ENCODE measurements at regions not wholly inside any gene's neighbourhood (a gene's known extent, or its start where the extent isn't known, plus 50 kb on each side); places are given as distances from the start of the nearest gene placed in this dataset.

GRCh38 chr18:22103647-22104031 lies 65.8 kb upstream of the GATA6 start:
- Histone ChIP-seq H3K4me3 (ENCODE audit: low read depth in 1 of 2, low read length in 2 of 2) (no peak overlapping the region), H3K9me3 (ENCODE audit: control insufficient read depth in 1 of 2, low read length in 2 of 2) (no peaks in the 10 kb centered on the region), H3K27ac (ENCODE audit: low read depth, low read length) (no peak overlapping the region), H3K9ac (ENCODE audit: low read depth in 1 of 2, low read length in 2 of 2) (no peak overlapping the region), H3K36me3 (ENCODE audit: control insufficient read depth in 1 of 2, insufficient read depth in 2 of 2, low read length in 2 of 2) (no peaks in the 10 kb centered on the region), H3K27me3 (ENCODE audit: control insufficient read depth in 1 of 2, insufficient read depth in 2 of 2, low read length in 2 of 2) (no peaks in the 10 kb centered on the region), H3K4me1 (ENCODE audit: control insufficient read depth in 1 of 2, insufficient read depth in 2 of 2, low read length in 2 of 2) (peaks cover 18 to 26% of the 10 kb centered on the region in 2 donors)

- no peak overlapping the region for H3K9ac ChIP-seq (ENCODE audit: low read depth in 1 of 2, low read length in 2 of 2)
- H3K9me3 ChIP-seq (ENCODE audit: control insufficient read depth in 1 of 2, low read length in 2 of 2): no peaks in the 10 kb centered on the region
- H3K4me1 ChIP-seq (ENCODE audit: control insufficient read depth in 1 of 2, insufficient read depth in 2 of 2, low read length in 2 of 2): peaks cover 26 to 30% of the 10 kb centered on the region in 2 donors
- no peaks in the 10 kb centered on the region for H3K27me3 ChIP-seq (ENCODE audit: control insufficient read depth in 1 of 2, insufficient read depth in 2 of 2, low read length in 2 of 2)
- H3K27ac ChIP-seq (ENCODE audit: low read depth, low read length): no peak overlapping the region
- H3K36me3 ChIP-seq (ENCODE audit: control insufficient read depth in 1 of 2, insufficient read depth in 2 of 2, low read length in 2 of 2): no peaks in the 10 kb centered on the region
- no peak overlapping the region for H3K4me3 ChIP-seq (ENCODE audit: low read depth in 1 of 2, low read length in 2 of 2)
Measured at GRCh38 chr18:22106536-22107292, 62.7 kb upstream of the GATA6 start.

- H3K36me3 ChIP-seq (ENCODE audit: control insufficient read depth in 1 of 2, insufficient read depth in 2 of 2, low read length in 2 of 2): no peaks in the 10 kb centered on the region
- peaks cover 26 to 30% of the 10 kb centered on the region in 2 donors for H3K4me1 ChIP-seq (ENCODE audit: control insufficient read depth in 1 of 2, insufficient read depth in 2 of 2, low read length in 2 of 2)
- H3K27ac ChIP-seq (ENCODE audit: low read depth, low read length): no peak overlapping the region
- H3K4me3 ChIP-seq (ENCODE audit: low read depth in 1 of 2, low read length in 2 of 2): no peak overlapping the region
- H3K9me3 ChIP-seq (ENCODE audit: control insufficient read depth in 1 of 2, low read length in 2 of 2): no peaks in the 10 kb centered on the region
- H3K27me3 ChIP-seq (ENCODE audit: control insufficient read depth in 1 of 2, insufficient read depth in 2 of 2, low read length in 2 of 2): no peaks in the 10 kb centered on the region
- H3K9ac ChIP-seq (ENCODE audit: low read depth in 1 of 2, low read length in 2 of 2): no peak overlapping the region
Measured at GRCh38 chr18:22108674-22109073, 60.7 kb upstream of the GATA6 start.

GRCh38 chr18:22109535-22109934 lies 59.9 kb upstream of the GATA6 start:
- H3K36me3 ChIP-seq (ENCODE audit: control insufficient read depth in 1 of 2, insufficient read depth in 2 of 2, low read length in 2 of 2): no peaks in the 10 kb centered on the region
- H3K4me3 ChIP-seq (ENCODE audit: low read depth in 1 of 2, low read length in 2 of 2): no peak overlapping the region
- no peaks in the 10 kb centered on the region for H3K27me3 ChIP-seq (ENCODE audit: control insufficient read depth in 1 of 2, insufficient read depth in 2 of 2, low read length in 2 of 2)
- peaks cover 34 to 38% of the 10 kb centered on the region in 2 donors for H3K4me1 ChIP-seq (ENCODE audit: control insufficient read depth in 1 of 2, insufficient read depth in 2 of 2, low read length in 2 of 2)
- no peak overlapping the region for H3K9ac ChIP-seq (ENCODE audit: low read depth in 1 of 2, low read length in 2 of 2)
- H3K9me3 ChIP-seq (ENCODE audit: control insufficient read depth in 1 of 2, low read length in 2 of 2): no peaks in the 10 kb centered on the region
- no peak overlapping the region for H3K27ac ChIP-seq (ENCODE audit: low read depth, low read length)

GRCh38 chr18:22110461-22110924 lies 58.9 kb upstream of the GATA6 start:
- H3K4me3 ChIP-seq (ENCODE audit: low read depth in 1 of 2, low read length in 2 of 2): no peak overlapping the region
- no peak overlapping the region for H3K27ac ChIP-seq (ENCODE audit: low read depth, low read length)
- no peaks in the 10 kb centered on the region for H3K36me3 ChIP-seq (ENCODE audit: control insufficient read depth in 1 of 2, insufficient read depth in 2 of 2, low read length in 2 of 2)
- H3K4me1 ChIP-seq (ENCODE audit: control insufficient read depth in 1 of 2, insufficient read depth in 2 of 2, low read length in 2 of 2): peaks cover 38 to 41% of the 10 kb centered on the region in 2 donors
- no peaks in the 10 kb centered on the region for H3K27me3 ChIP-seq (ENCODE audit: control insufficient read depth in 1 of 2, insufficient read depth in 2 of 2, low read length in 2 of 2)
- no peaks in the 10 kb centered on the region for H3K9me3 ChIP-seq (ENCODE audit: control insufficient read depth in 1 of 2, low read length in 2 of 2)
- H3K9ac ChIP-seq (ENCODE audit: low read depth in 1 of 2, low read length in 2 of 2): no peak overlapping the region

DNA sequence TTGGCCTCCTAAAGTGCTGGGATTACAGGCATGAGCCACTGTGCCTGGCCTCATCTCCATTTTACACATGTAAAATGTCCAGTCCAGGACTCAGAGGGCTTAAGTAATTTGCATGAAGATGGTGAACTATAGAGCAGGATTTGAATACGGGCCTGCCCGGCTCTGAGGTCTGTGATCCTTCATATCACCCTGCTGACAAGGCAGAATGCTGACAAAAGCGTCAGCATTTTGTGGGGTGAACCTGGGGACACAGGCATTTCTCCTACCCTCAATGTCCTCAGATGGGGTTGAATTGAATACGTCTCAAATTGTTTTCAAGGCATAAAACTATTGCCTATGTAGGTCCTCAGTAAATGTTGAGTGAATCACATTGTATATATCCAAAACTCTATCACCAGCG lies 57.2 kb upstream of the GATA6 start:
- Histone ChIP-seq H3K27ac (ENCODE audit: low read depth, low read length) (no peak overlapping the region), H3K9ac (ENCODE audit: low read depth in 1 of 2, low read length in 2 of 2) (no peak overlapping the region), H3K4me1 (ENCODE audit: control insufficient read depth in 1 of 2, insufficient read depth in 2 of 2, low read length in 2 of 2) (peaks cover 34 to 41% of the 10 kb centered on the region in 2 donors), H3K36me3 (ENCODE audit: control insufficient read depth in 1 of 2, insufficient read depth in 2 of 2, low read length in 2 of 2) (no peaks in the 10 kb centered on the region), H3K4me3 (ENCODE audit: low read depth in 1 of 2, low read length in 2 of 2) (no peak overlapping the region), H3K27me3 (ENCODE audit: control insufficient read depth in 1 of 2, insufficient read depth in 2 of 2, low read length in 2 of 2) (no peaks in the 10 kb centered on the region), H3K9me3 (ENCODE audit: control insufficient read depth in 1 of 2, low read length in 2 of 2) (no peaks in the 10 kb centered on the region)

- Histone ChIP-seq H3K27ac (ENCODE audit: low read depth, low read length) (no peak overlapping the region), H3K9me3 (ENCODE audit: control insufficient read depth in 1 of 2, low read length in 2 of 2) (no peaks in the 10 kb centered on the region), H3K36me3 (ENCODE audit: control insufficient read depth in 1 of 2, insufficient read depth in 2 of 2, low read length in 2 of 2) (no peaks in the 10 kb centered on the region), H3K9ac (ENCODE audit: low read depth in 1 of 2, low read length in 2 of 2) (peak overlapping the region in 1 of 2 donors; percentile 18), H3K4me3 (ENCODE audit: low read depth in 1 of 2, low read length in 2 of 2) (no peak overlapping the region), H3K27me3 (ENCODE audit: control insufficient read depth in 1 of 2, insufficient read depth in 2 of 2, low read length in 2 of 2) (no peaks in the 10 kb centered on the region), H3K4me1 (ENCODE audit: control insufficient read depth in 1 of 2, insufficient read depth in 2 of 2, low read length in 2 of 2) (peaks cover 33 to 41% of the 10 kb centered on the region in 2 donors)
Measured at GRCh38 chr18:22113144-22113844, 56.1 kb upstream of the GATA6 start.

DNA sequence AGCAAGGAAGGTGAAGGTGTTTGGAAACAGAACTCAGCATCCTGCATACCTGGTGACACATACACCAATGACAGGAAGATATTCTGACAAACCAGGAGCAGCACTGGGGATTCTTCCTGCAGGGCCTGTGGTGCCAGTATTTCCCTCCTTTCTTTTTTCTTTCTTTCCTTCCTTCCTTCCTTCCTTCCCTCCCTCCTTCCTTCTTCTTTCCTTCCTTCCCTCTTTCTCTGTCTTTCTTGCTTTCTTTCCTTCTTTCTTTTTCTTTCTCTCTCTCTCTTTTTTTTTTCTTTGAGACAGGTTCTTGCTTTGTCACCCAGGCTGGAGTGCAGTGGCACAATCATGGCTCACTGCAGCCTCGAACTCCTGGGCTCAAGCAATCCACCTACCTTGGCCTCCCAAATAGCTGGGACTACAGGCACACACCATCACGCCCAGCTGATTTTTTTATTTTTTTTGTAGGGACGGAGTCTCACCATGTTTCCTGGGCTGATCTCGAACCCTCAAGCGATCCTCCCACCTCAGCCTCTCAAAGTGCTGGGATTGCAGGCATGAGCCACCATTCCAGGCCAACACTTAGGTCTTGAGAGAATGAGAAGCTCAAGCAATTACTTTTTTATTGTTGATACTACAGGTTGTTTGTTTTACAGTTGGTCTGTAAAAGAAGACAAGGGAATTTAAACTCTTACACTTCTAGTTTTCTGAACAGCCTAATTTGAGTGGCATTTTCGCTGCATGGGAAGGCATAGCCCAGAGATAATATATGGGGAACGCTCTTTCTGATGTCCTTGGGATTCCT lies 54.7 kb upstream of the GATA6 start:
- Histone ChIP-seq H3K9me3 (ENCODE audit: control insufficient read depth in 1 of 2, low read length in 2 of 2) (no peaks in the 10 kb centered on the region), H3K27me3 (ENCODE audit: control insufficient read depth in 1 of 2, insufficient read depth in 2 of 2, low read length in 2 of 2) (no peaks in the 10 kb centered on the region), H3K36me3 (ENCODE audit: control insufficient read depth in 1 of 2, insufficient read depth in 2 of 2, low read length in 2 of 2) (no peaks in the 10 kb centered on the region), H3K4me3 (ENCODE audit: low read depth in 1 of 2, low read length in 2 of 2) (no peak overlapping the region), H3K4me1 (ENCODE audit: control insufficient read depth in 1 of 2, insufficient read depth in 2 of 2, low read length in 2 of 2) (peaks cover 32 to 37% of the 10 kb centered on the region in 2 donors), H3K27ac (ENCODE audit: low read depth, low read length) (no peak overlapping the region), H3K9ac (ENCODE audit: low read depth in 1 of 2, low read length in 2 of 2) (peak overlapping the region in 1 of 2 donors; percentile 15)

GRCh38 chr18:22115573-22115972 lies 53.8 kb upstream of the GATA6 start:
- H3K4me1 ChIP-seq (ENCODE audit: control insufficient read depth in 1 of 2, insufficient read depth in 2 of 2, low read length in 2 of 2): peaks cover 25 to 33% of the 10 kb centered on the region in 2 donors

More at GRCh38 chr18:22115573-22115972, 53.8 kb upstream of the GATA6 start:
- Histone ChIP-seq H3K27ac (ENCODE audit: low read depth, low read length) (no peak overlapping the region), H3K9me3 (ENCODE audit: control insufficient read depth in 1 of 2, low read length in 2 of 2) (no peaks in the 10 kb centered on the region), H3K4me3 (ENCODE audit: low read depth in 1 of 2, low read length in 2 of 2) (peak overlapping the region; percentile 34 to 35), H3K9ac (ENCODE audit: low read depth in 1 of 2, low read length in 2 of 2) (peak overlapping the region in 1 of 2 donors; percentile 15), H3K27me3 (ENCODE audit: control insufficient read depth in 1 of 2, insufficient read depth in 2 of 2, low read length in 2 of 2) (no peaks in the 10 kb centered on the region), H3K36me3 (ENCODE audit: control insufficient read depth in 1 of 2, insufficient read depth in 2 of 2, low read length in 2 of 2) (no peaks in the 10 kb centered on the region)
